Kidney epithelial cell (primary cell): ENCODE measurements at regions not wholly inside any gene's neighbourhood (a gene's known extent, or its start where the extent isn't known, plus 50 kb on each side); places are given as distances from the start of the nearest gene placed in this dataset.

Source experiments
- DNase-seq: peaks from one replicate; pipeline ENCODE4 v3.0.0-alpha.2; 2010; ENCODE audit warnings: low read depth
- H3K27me3 ChIP-seq: 2 replicates; pipeline ENCODE4 v1.6.0; 2011; ENCODE audit warnings: low read length; ENCODE audit not compliant: control insufficient read depth, insufficient read depth
- H3K36me3 ChIP-seq: 2 replicates; pipeline ENCODE4 v1.5.1; 2011; ENCODE audit warnings: low read length; ENCODE audit not compliant: control insufficient read depth, insufficient read depth
- H3K4me3 ChIP-seq: 2 replicates; pipeline ENCODE4 v1.5.1; 2011; ENCODE audit warnings: low read depth, mild to moderate bottlenecking, control low read depth, low read length
- CTCF ChIP-seq: IDR thresholded peaks from 2 replicates; pipeline ENCODE4 v1.5.1; 2011; ENCODE audit warnings: mild to moderate bottlenecking, moderate library complexity, low read length, control low read depth, inconsistent platforms; ENCODE audit not compliant: insufficient read depth, poor library complexity, severe bottlenecking

DNA sequence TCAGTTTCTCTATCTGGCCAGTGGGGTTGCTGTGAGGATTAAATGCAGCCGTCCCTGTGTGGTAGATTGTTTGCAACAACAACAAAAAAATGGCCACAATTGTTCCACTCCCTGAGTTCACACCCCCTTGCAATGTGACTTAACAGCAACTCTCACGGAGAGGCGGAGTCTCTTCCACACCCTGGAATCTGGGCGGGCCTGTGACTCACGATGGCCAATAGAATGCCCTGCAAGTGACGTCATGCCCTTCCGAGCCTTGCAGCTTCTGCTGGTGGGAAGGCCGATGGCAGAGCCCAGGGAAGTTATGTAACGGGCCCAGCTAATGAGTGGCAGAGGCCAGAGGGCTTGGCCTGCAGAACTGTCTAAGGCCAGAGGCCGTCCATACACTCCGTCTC is 87.9 kb downstream of the RIPK4 start:
- TF ChIP-seq CTCF, result no peak
- no peak overlapping the region for H3K4me3 ChIP-seq
- no peaks in the 10 kb centered on the region for H3K36me3 ChIP-seq
- DNase-seq, result peak; percentile 98
- no peaks in the 10 kb centered on the region for H3K27me3 ChIP-seq

GRCh38 chr21:41678016-41678923 is 88.6 kb downstream of the RIPK4 start:
- no peaks in the 10 kb centered on the region for H3K36me3 ChIP-seq
- no peak for TF ChIP-seq CTCF
- peak overlapping the region; percentile 3 for H3K4me3 ChIP-seq
- peak; percentile 74 for DNase-seq
- H3K27me3 ChIP-seq, result no peaks in the 10 kb centered on the region

GRCh38 chr21:41677671-41678015 is 89.2 kb downstream of the RIPK4 start:
- Histone ChIP-seq H3K27me3 (no peaks in the 10 kb centered on the region), H3K4me3 (no peak overlapping the region), H3K36me3 (no peaks in the 10 kb centered on the region)
- no peak for DNase-seq
- TF ChIP-seq CTCF, result no peak

GRCh38 chr21:41676198-41676597 is 90.7 kb downstream of the RIPK4 start:
- Histone ChIP-seq H3K27me3 (no peaks in the 10 kb centered on the region), H3K36me3 (no peaks in the 10 kb centered on the region)

GRCh38 chr21:41675574-41675973 is 91.3 kb downstream of the RIPK4 start:
- H3K27me3 ChIP-seq, result no peaks in the 10 kb centered on the region
- no peaks in the 10 kb centered on the region for H3K36me3 ChIP-seq
- no peak for TF ChIP-seq CTCF
- H3K4me3 ChIP-seq, result no peak overlapping the region
- DNase-seq, result no peak

More at GRCh38 chr21:41676198-41676597, 90.7 kb downstream of the RIPK4 start:
- no peak overlapping the region for H3K4me3 ChIP-seq
- no peak for TF ChIP-seq CTCF
- DNase-seq, result no peak

GRCh38 chr21:41674402-41674801 is 92.5 kb downstream of the RIPK4 start:
- Histone ChIP-seq H3K27me3 (no peaks in the 10 kb centered on the region), H3K4me3 (no peak overlapping the region), H3K36me3 (no peaks in the 10 kb centered on the region)
- TF ChIP-seq CTCF, result no peak
- DNase-seq, result no peak
